ENCODE measurements at regions not wholly inside any gene's neighbourhood (a gene's known extent, or its start where the extent isn't known, plus 50 kb on each side); places are given as distances from the start of the nearest gene placed in this dataset.

- Histone ChIP-seq H3K4me3 (ENCODE audit: low read length in 2 of 2) (no peak overlapping the region), H3K9me3 (ENCODE audit: control insufficient read depth in 2 of 2, low read length in 2 of 2) (no peaks in the 10 kb centered on the region), H3K4me1 (ENCODE audit: control insufficient read depth in 2 of 2, insufficient read depth in 2 of 2, low read length in 2 of 2) (no peaks in the 10 kb centered on the region), H3K27ac (ENCODE audit: low read depth in 2 of 2, low read length in 2 of 2) (no peak overlapping the region), H3K9ac (ENCODE audit: low read depth in 1 of 2, low read length in 2 of 2) (no peak overlapping the region), H3K36me3 (ENCODE audit: control insufficient read depth in 2 of 2, insufficient read depth in 2 of 2, low read length in 2 of 2) (no peaks in the 10 kb centered on the region), H3K27me3 (ENCODE audit: control insufficient read depth in 2 of 2, insufficient read depth in 2 of 2, low read length in 2 of 2) (peaks cover 0 to 3% of the 10 kb centered on the region in 2 donors)
Observed at GRCh38 chr12:125373375-125373774, 308.1 kb downstream of the AACS start.

- Histone ChIP-seq H3K9me3 (ENCODE audit: control insufficient read depth in 2 of 2, low read length in 2 of 2) (no peaks in the 10 kb centered on the region), H3K36me3 (ENCODE audit: control insufficient read depth in 2 of 2, insufficient read depth in 2 of 2, low read length in 2 of 2) (no peaks in the 10 kb centered on the region), H3K4me3 (ENCODE audit: low read length in 2 of 2) (no peak overlapping the region), H3K9ac (ENCODE audit: low read depth in 1 of 2, low read length in 2 of 2) (no peak overlapping the region), H3K27me3 (ENCODE audit: control insufficient read depth in 2 of 2, insufficient read depth in 2 of 2, low read length in 2 of 2) (peaks cover 0 to 3% of the 10 kb centered on the region in 2 donors), H3K4me1 (ENCODE audit: control insufficient read depth in 2 of 2, insufficient read depth in 2 of 2, low read length in 2 of 2) (no peaks in the 10 kb centered on the region), H3K27ac (ENCODE audit: low read depth in 2 of 2, low read length in 2 of 2) (no peak overlapping the region)
Observed at GRCh38 chr12:125376422-125376821, 311.2 kb downstream of the AACS start.

- Histone ChIP-seq H3K9me3 (ENCODE audit: control insufficient read depth in 2 of 2, low read length in 2 of 2) (no peaks in the 10 kb centered on the region), H3K9ac (ENCODE audit: low read depth in 1 of 2, low read length in 2 of 2) (no peak overlapping the region), H3K27ac (ENCODE audit: low read depth in 2 of 2, low read length in 2 of 2) (no peak overlapping the region), H3K36me3 (ENCODE audit: control insufficient read depth in 2 of 2, insufficient read depth in 2 of 2, low read length in 2 of 2) (no peaks in the 10 kb centered on the region), H3K4me1 (ENCODE audit: control insufficient read depth in 2 of 2, insufficient read depth in 2 of 2, low read length in 2 of 2) (no peaks in the 10 kb centered on the region), H3K4me3 (ENCODE audit: low read length in 2 of 2) (no peak overlapping the region), H3K27me3 (ENCODE audit: control insufficient read depth in 2 of 2, insufficient read depth in 2 of 2, low read length in 2 of 2) (peaks cover 0 to 3% of the 10 kb centered on the region in 2 donors)
Observed at GRCh38 chr12:125377093-125377492, 311.9 kb downstream of the AACS start.

GRCh38 chr12:125381373-125381772, 316.1 kb downstream of the AACS start:
- H3K4me3 ChIP-seq (ENCODE audit: low read length in 2 of 2), result no peak overlapping the region
- no peaks in the 10 kb centered on the region for H3K9me3 ChIP-seq (ENCODE audit: control insufficient read depth in 2 of 2, low read length in 2 of 2)
- H3K9ac ChIP-seq (ENCODE audit: low read depth in 1 of 2, low read length in 2 of 2), result no peak overlapping the region
- H3K4me1 ChIP-seq (ENCODE audit: control insufficient read depth in 2 of 2, insufficient read depth in 2 of 2, low read length in 2 of 2), result no peaks in the 10 kb centered on the region
- H3K27ac ChIP-seq (ENCODE audit: low read depth in 2 of 2, low read length in 2 of 2), result no peak overlapping the region
- H3K27me3 ChIP-seq (ENCODE audit: control insufficient read depth in 2 of 2, insufficient read depth in 2 of 2, low read length in 2 of 2), result no peaks in the 10 kb centered on the region
- no peaks in the 10 kb centered on the region for H3K36me3 ChIP-seq (ENCODE audit: control insufficient read depth in 2 of 2, insufficient read depth in 2 of 2, low read length in 2 of 2)

GRCh38 chr12:125382926-125383325, 317.7 kb downstream of the AACS start:
- Histone ChIP-seq H3K9me3 (ENCODE audit: control insufficient read depth in 2 of 2, low read length in 2 of 2) (no peaks in the 10 kb centered on the region), H3K27me3 (ENCODE audit: control insufficient read depth in 2 of 2, insufficient read depth in 2 of 2, low read length in 2 of 2) (no peaks in the 10 kb centered on the region), H3K27ac (ENCODE audit: low read depth in 2 of 2, low read length in 2 of 2) (no peak overlapping the region), H3K4me3 (ENCODE audit: low read length in 2 of 2) (no peak overlapping the region), H3K9ac (ENCODE audit: low read depth in 1 of 2, low read length in 2 of 2) (no peak overlapping the region), H3K36me3 (ENCODE audit: control insufficient read depth in 2 of 2, insufficient read depth in 2 of 2, low read length in 2 of 2) (no peaks in the 10 kb centered on the region), H3K4me1 (ENCODE audit: control insufficient read depth in 2 of 2, insufficient read depth in 2 of 2, low read length in 2 of 2) (peaks cover 0 to 2% of the 10 kb centered on the region in 2 donors)

- H3K9ac ChIP-seq (ENCODE audit: low read depth in 1 of 2, low read length in 2 of 2), result no peak overlapping the region
- H3K36me3 ChIP-seq (ENCODE audit: control insufficient read depth in 2 of 2, insufficient read depth in 2 of 2, low read length in 2 of 2), result no peaks in the 10 kb centered on the region
- H3K4me1 ChIP-seq (ENCODE audit: control insufficient read depth in 2 of 2, insufficient read depth in 2 of 2, low read length in 2 of 2), result peaks cover 0 to 2% of the 10 kb centered on the region in 2 donors
- no peaks in the 10 kb centered on the region for H3K9me3 ChIP-seq (ENCODE audit: control insufficient read depth in 2 of 2, low read length in 2 of 2)
- no peaks in the 10 kb centered on the region for H3K27me3 ChIP-seq (ENCODE audit: control insufficient read depth in 2 of 2, insufficient read depth in 2 of 2, low read length in 2 of 2)
- no peak overlapping the region for H3K4me3 ChIP-seq (ENCODE audit: low read length in 2 of 2)
- no peak overlapping the region for H3K27ac ChIP-seq (ENCODE audit: low read depth in 2 of 2, low read length in 2 of 2)
Observed at GRCh38 chr12:125386652-125387051, 321.4 kb downstream of the AACS start.

GRCh38 chr12:125387206-125387605, 322.0 kb downstream of the AACS start:
- H3K9me3 ChIP-seq (ENCODE audit: control insufficient read depth in 2 of 2, low read length in 2 of 2), result no peaks in the 10 kb centered on the region
- peaks cover 0 to 2% of the 10 kb centered on the region in 2 donors for H3K4me1 ChIP-seq (ENCODE audit: control insufficient read depth in 2 of 2, insufficient read depth in 2 of 2, low read length in 2 of 2)
- H3K27me3 ChIP-seq (ENCODE audit: control insufficient read depth in 2 of 2, insufficient read depth in 2 of 2, low read length in 2 of 2), result no peaks in the 10 kb centered on the region
- H3K27ac ChIP-seq (ENCODE audit: low read depth in 2 of 2, low read length in 2 of 2), result no peak overlapping the region
- H3K36me3 ChIP-seq (ENCODE audit: control insufficient read depth in 2 of 2, insufficient read depth in 2 of 2, low read length in 2 of 2), result no peaks in the 10 kb centered on the region
- H3K9ac ChIP-seq (ENCODE audit: low read depth in 1 of 2, low read length in 2 of 2), result no peak overlapping the region
- no peak overlapping the region for H3K4me3 ChIP-seq (ENCODE audit: low read length in 2 of 2)

GRCh38 chr12:125389061-125389697, 323.9 kb downstream of the AACS start:
- H3K9me3 ChIP-seq (ENCODE audit: control insufficient read depth in 2 of 2, low read length in 2 of 2), result no peaks in the 10 kb centered on the region
- H3K9ac ChIP-seq (ENCODE audit: low read depth in 1 of 2, low read length in 2 of 2), result no peak overlapping the region
- no peaks in the 10 kb centered on the region for H3K27me3 ChIP-seq (ENCODE audit: control insufficient read depth in 2 of 2, insufficient read depth in 2 of 2, low read length in 2 of 2)
- peaks cover 0 to 2% of the 10 kb centered on the region in 2 donors for H3K4me1 ChIP-seq (ENCODE audit: control insufficient read depth in 2 of 2, insufficient read depth in 2 of 2, low read length in 2 of 2)
- H3K27ac ChIP-seq (ENCODE audit: low read depth in 2 of 2, low read length in 2 of 2), result no peak overlapping the region
- no peak overlapping the region for H3K4me3 ChIP-seq (ENCODE audit: low read length in 2 of 2)
- no peaks in the 10 kb centered on the region for H3K36me3 ChIP-seq (ENCODE audit: control insufficient read depth in 2 of 2, insufficient read depth in 2 of 2, low read length in 2 of 2)

- Histone ChIP-seq H3K4me3 (ENCODE audit: low read length in 2 of 2) (no peak overlapping the region), H3K36me3 (ENCODE audit: control insufficient read depth in 2 of 2, insufficient read depth in 2 of 2, low read length in 2 of 2) (no peaks in the 10 kb centered on the region), H3K9ac (ENCODE audit: low read depth in 1 of 2, low read length in 2 of 2) (no peak overlapping the region), H3K27me3 (ENCODE audit: control insufficient read depth in 2 of 2, insufficient read depth in 2 of 2, low read length in 2 of 2) (peaks cover 0 to 2% of the 10 kb centered on the region in 2 donors), H3K4me1 (ENCODE audit: control insufficient read depth in 2 of 2, insufficient read depth in 2 of 2, low read length in 2 of 2) (no peaks in the 10 kb centered on the region), H3K27ac (ENCODE audit: low read depth in 2 of 2, low read length in 2 of 2) (no peak overlapping the region), H3K9me3 (ENCODE audit: control insufficient read depth in 2 of 2, low read length in 2 of 2) (no peaks in the 10 kb centered on the region)
Observed at GRCh38 chr12:125393569-125393968, 328.3 kb downstream of the AACS start.

- no peaks in the 10 kb centered on the region for H3K4me1 ChIP-seq (ENCODE audit: control insufficient read depth in 2 of 2, insufficient read depth in 2 of 2, low read length in 2 of 2)
- no peaks in the 10 kb centered on the region for H3K9me3 ChIP-seq (ENCODE audit: control insufficient read depth in 2 of 2, low read length in 2 of 2)
- no peak overlapping the region for H3K4me3 ChIP-seq (ENCODE audit: low read length in 2 of 2)
- no peak overlapping the region for H3K9ac ChIP-seq (ENCODE audit: low read depth in 1 of 2, low read length in 2 of 2)
- no peaks in the 10 kb centered on the region for H3K36me3 ChIP-seq (ENCODE audit: control insufficient read depth in 2 of 2, insufficient read depth in 2 of 2, low read length in 2 of 2)
- peaks cover 0 to 2% of the 10 kb centered on the region in 2 donors for H3K27me3 ChIP-seq (ENCODE audit: control insufficient read depth in 2 of 2, insufficient read depth in 2 of 2, low read length in 2 of 2)
- H3K27ac ChIP-seq (ENCODE audit: low read depth in 2 of 2, low read length in 2 of 2), result no peak overlapping the region
Observed at GRCh38 chr12:125395583-125396215, 330.5 kb downstream of the AACS start.
